Adipocyte (in vitro differentiated cells): ENCODE measurements at regions not wholly inside any gene's neighbourhood (a gene's known extent, or its start where the extent isn't known, plus 50 kb on each side); places are given as distances from the start of the nearest gene placed in this dataset.

ENCODE experiments used
- DNase-seq: peaks from one replicate; pipeline ENCODE4 v3.0.0-alpha.2; 2015; ENCODE audit warnings: low read depth
- H3K27me3 ChIP-seq: replicated peaks from 2 replicates; pipeline ENCODE4 v1.7.0; 2013; ENCODE audit warnings: mild to moderate bottlenecking, low read length, moderate library complexity; ENCODE audit not compliant: control insufficient read depth, insufficient read depth
- H3K36me3 ChIP-seq: 2 replicates; pipeline ENCODE4 v1.7.0; 2013; ENCODE audit warnings: low read length, mild to moderate bottlenecking, moderate library complexity; ENCODE audit not compliant: control insufficient read depth, insufficient read depth, severe bottlenecking
- H3K4me1 ChIP-seq: 2 replicates; pipeline ENCODE4 v1.7.0; 2013; ENCODE audit warnings: mild to moderate bottlenecking, low read length, moderate library complexity; ENCODE audit not compliant: control insufficient read depth, insufficient read depth
- H3K4me3 ChIP-seq: 2 replicates; pipeline ENCODE4 v1.7.0; 2013; ENCODE audit warnings: mild to moderate bottlenecking, low read length, moderate library complexity
- H3K9ac ChIP-seq: 2 replicates; pipeline ENCODE4 v1.7.0; 2013; ENCODE audit warnings: mild to moderate bottlenecking, low read length, moderate library complexity
- H3K9me3 ChIP-seq: 2 replicates; pipeline ENCODE4 v1.7.0; 2013; ENCODE audit warnings: mild to moderate bottlenecking, low read length, moderate library complexity; ENCODE audit not compliant: control insufficient read depth

GRCh38 chrX:95218976-95219375 lies 1465.7 kb upstream of the DIAPH2 start:
- Histone ChIP-seq H3K36me3 (no peaks in the 10 kb centered on the region), H3K9me3 (no peaks in the 10 kb centered on the region), H3K4me3 (no peak overlapping the region), H3K27me3 (no peaks in the 10 kb centered on the region), H3K9ac (no peak overlapping the region), H3K4me1 (no peaks in the 10 kb centered on the region)
- DNase-seq, result no peak

GRCh38 chrX:95248386-95248785 lies 1436.3 kb upstream of the DIAPH2 start:
- Histone ChIP-seq H3K9ac (no peak overlapping the region), H3K36me3 (no peaks in the 10 kb centered on the region), H3K9me3 (peaks cover 21% of the 10 kb centered on the region), H3K4me1 (no peaks in the 10 kb centered on the region), H3K27me3 (no peaks in the 10 kb centered on the region), H3K4me3 (no peak overlapping the region)
- DNase-seq, result no peak

- Histone ChIP-seq H3K27me3 (peaks cover 3% of the 10 kb centered on the region), H3K9me3 (peaks cover 4% of the 10 kb centered on the region), H3K4me3 (no peak overlapping the region), H3K4me1 (no peaks in the 10 kb centered on the region), H3K36me3 (no peaks in the 10 kb centered on the region), H3K9ac (no peak overlapping the region)
- no peak for DNase-seq
These were observed 1394.2 kb upstream of the DIAPH2 start for GRCh38 chrX:95290455-95290854.

GRCh38 chrX:95291561-95291960 lies 1393.1 kb upstream of the DIAPH2 start:
- Histone ChIP-seq H3K4me1 (no peaks in the 10 kb centered on the region), H3K9ac (no peak overlapping the region), H3K36me3 (no peaks in the 10 kb centered on the region), H3K27me3 (peaks cover 3% of the 10 kb centered on the region), H3K4me3 (no peak overlapping the region), H3K9me3 (peaks cover 9% of the 10 kb centered on the region)
- no peak for DNase-seq

- H3K27me3 ChIP-seq, result peaks cover 5% of the 10 kb centered on the region
- DNase-seq, result no peak
- no peak overlapping the region for H3K4me3 ChIP-seq
- H3K36me3 ChIP-seq, result no peaks in the 10 kb centered on the region
- H3K9me3 ChIP-seq, result no peaks in the 10 kb centered on the region
- H3K4me1 ChIP-seq, result no peaks in the 10 kb centered on the region
- no peak overlapping the region for H3K9ac ChIP-seq
These were observed 1365.8 kb upstream of the DIAPH2 start for GRCh38 chrX:95318882-95319281.

- Histone ChIP-seq H3K27me3 (no peaks in the 10 kb centered on the region), H3K36me3 (no peaks in the 10 kb centered on the region), H3K4me3 (no peak overlapping the region), H3K4me1 (no peaks in the 10 kb centered on the region), H3K9me3 (no peaks in the 10 kb centered on the region), H3K9ac (no peak overlapping the region)
- DNase-seq, result no peak
These were observed 1359.5 kb upstream of the DIAPH2 start for GRCh38 chrX:95325185-95325584.

GRCh38 chrX:95330292-95330691 lies 1354.3 kb upstream of the DIAPH2 start:
- DNase-seq, result no peak
- H3K9ac ChIP-seq, result no peak overlapping the region
- H3K4me3 ChIP-seq, result no peak overlapping the region
- H3K9me3 ChIP-seq, result peaks cover 10% of the 10 kb centered on the region
- no peaks in the 10 kb centered on the region for H3K4me1 ChIP-seq
- H3K27me3 ChIP-seq, result peaks cover 4% of the 10 kb centered on the region
- no peaks in the 10 kb centered on the region for H3K36me3 ChIP-seq

GRCh38 chrX:95332530-95332929 lies 1352.1 kb upstream of the DIAPH2 start:
- H3K4me3 ChIP-seq, result no peak overlapping the region
- no peak for DNase-seq
- peaks cover 23% of the 10 kb centered on the region for H3K9me3 ChIP-seq
- no peaks in the 10 kb centered on the region for H3K36me3 ChIP-seq
- H3K9ac ChIP-seq, result no peak overlapping the region
- no peaks in the 10 kb centered on the region for H3K4me1 ChIP-seq
- H3K27me3 ChIP-seq, result peaks cover 4% of the 10 kb centered on the region

GRCh38 chrX:95346856-95347255 lies 1337.8 kb upstream of the DIAPH2 start:
- peak; percentile 42 for DNase-seq

GRCh38 chrX:95350774-95351488 lies 1333.7 kb upstream of the DIAPH2 start:
- Histone ChIP-seq H3K4me1 (no peaks in the 10 kb centered on the region), H3K9ac (no peak overlapping the region), H3K9me3 (no peaks in the 10 kb centered on the region), H3K36me3 (no peaks in the 10 kb centered on the region), H3K4me3 (no peak overlapping the region), H3K27me3 (peaks cover 4% of the 10 kb centered on the region)
- no peak for DNase-seq

More at GRCh38 chrX:95346856-95347255, 1337.8 kb upstream of the DIAPH2 start:
- Histone ChIP-seq H3K27me3 (peaks cover 4% of the 10 kb centered on the region), H3K9ac (no peak overlapping the region), H3K9me3 (peaks cover 2% of the 10 kb centered on the region), H3K4me3 (no peak overlapping the region), H3K4me1 (no peaks in the 10 kb centered on the region), H3K36me3 (no peaks in the 10 kb centered on the region)

GRCh38 chrX:95367286-95367685 lies 1317.4 kb upstream of the DIAPH2 start:
- no peak for DNase-seq
- Histone ChIP-seq H3K27me3 (no peaks in the 10 kb centered on the region), H3K36me3 (no peaks in the 10 kb centered on the region), H3K9ac (no peak overlapping the region), H3K4me3 (no peak overlapping the region), H3K4me1 (no peaks in the 10 kb centered on the region), H3K9me3 (peaks cover 4% of the 10 kb centered on the region)

GRCh38 chrX:95382799-95383198 lies 1301.8 kb upstream of the DIAPH2 start:
- no peak for DNase-seq
- H3K4me3 ChIP-seq, result no peak overlapping the region
- H3K4me1 ChIP-seq, result peaks cover 9% of the 10 kb centered on the region

More at GRCh38 chrX:95382799-95383198, 1301.8 kb upstream of the DIAPH2 start:
- no peaks in the 10 kb centered on the region for H3K9me3 ChIP-seq
- H3K36me3 ChIP-seq, result no peaks in the 10 kb centered on the region
- H3K27me3 ChIP-seq, result no peaks in the 10 kb centered on the region
- no peak overlapping the region for H3K9ac ChIP-seq
